ENCODE measurements at regions not wholly inside any gene's neighbourhood (a gene's known extent, or its start where the extent isn't known, plus 50 kb on each side); places are given as distances from the start of the nearest gene placed in this dataset.

DNA sequence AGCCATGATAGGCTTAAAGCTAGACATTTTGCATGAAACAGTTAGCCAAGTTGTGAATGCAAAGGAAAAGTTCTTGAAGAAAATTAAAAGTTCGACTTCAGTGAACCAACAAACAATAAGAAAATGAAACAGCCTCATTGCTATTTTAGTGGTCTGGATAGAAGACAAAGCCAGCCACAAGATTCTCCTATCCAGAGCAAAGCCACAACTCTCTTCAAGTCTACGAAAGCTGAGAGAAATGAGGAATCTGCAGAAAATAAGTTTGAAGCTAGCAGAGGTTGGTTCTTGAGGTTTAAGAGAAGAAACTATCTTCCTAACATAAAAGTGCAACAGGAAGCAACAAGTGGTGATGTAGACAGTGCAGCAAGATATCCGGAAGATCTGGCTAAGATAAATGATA, 271.4 kb upstream of the GRM3 start:
- TF ChIP-seq POLR2AphosphoS5 (IDR thresholded peaks at IDR 0.05; ENCODE audit: borderline replicate concordance, low read depth, low read length) (no peak), EZH2 (IDR thresholded peaks at IDR 0.05) (no peak)

All from SK-N-MC (cell line).